Cardiac fibroblast (primary cell): ENCODE measurements at regions not wholly inside any gene's neighbourhood (a gene's known extent, or its start where the extent isn't known, plus 50 kb on each side); places are given as distances from the start of the nearest gene placed in this dataset.
A peak's percentile ranks its signal among the peaks of the same experiment; 100 is the strongest.

Experiments
- DNase-seq, 2 donors: peaks; one replicate each; pipeline versions ENCODE4 v3.0.0 to v3.0.0-alpha.2; 2010; ENCODE audit warnings: low read depth in 2 of 2
- H3K4me3 ChIP-seq, 2 donors: replicated peaks in 1 of 2; 1 replicate in 1 of 2; 2 replicates in 1 of 2; pipeline ENCODE4 v1.5.1; 2011; ENCODE audit warnings: low read depth in 2 of 2, low read length in 2 of 2, mild to moderate bottlenecking in 2 of 2, moderate library complexity in 1 of 2
- TF ChIP-seq, protein P1 (sequence below): IDR thresholded peaks from one replicate; pipeline ENCODE4 v1.5.1; 2011; ENCODE audit warnings: low read depth, mild to moderate bottlenecking, low read length, inconsistent platforms

DNA sequence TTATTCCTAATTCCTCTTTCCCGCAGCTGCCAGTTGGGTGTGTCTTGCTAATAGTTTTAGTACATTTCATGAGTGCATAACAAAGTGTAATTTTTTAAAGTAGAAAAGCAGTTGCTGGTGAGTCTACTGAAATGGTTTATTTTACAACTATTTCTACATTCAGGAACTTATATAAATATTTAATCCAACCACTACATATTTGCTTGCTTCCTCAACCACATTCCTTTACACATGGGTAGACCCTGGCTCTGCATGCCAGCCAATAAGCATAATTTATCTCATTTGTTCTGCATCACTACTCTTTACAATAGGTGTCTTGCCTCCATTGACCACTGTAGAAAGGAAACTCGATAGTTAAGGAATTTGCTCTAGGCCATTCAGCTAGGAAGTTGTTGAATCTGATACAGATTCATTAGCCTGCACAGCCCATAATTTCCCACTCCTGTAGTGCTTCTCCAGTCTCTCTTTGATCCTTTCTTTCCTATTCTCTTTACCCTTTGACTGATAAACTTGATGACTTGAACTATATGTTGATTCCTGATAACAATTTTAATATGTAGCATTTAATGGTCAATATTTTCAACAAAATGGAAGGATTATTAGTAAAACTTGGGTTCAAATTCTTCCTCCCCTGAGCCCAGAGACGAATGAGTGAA is 342.5 kb upstream of the ACTBL2 start:
- TF ChIP-seq, protein P1, sequence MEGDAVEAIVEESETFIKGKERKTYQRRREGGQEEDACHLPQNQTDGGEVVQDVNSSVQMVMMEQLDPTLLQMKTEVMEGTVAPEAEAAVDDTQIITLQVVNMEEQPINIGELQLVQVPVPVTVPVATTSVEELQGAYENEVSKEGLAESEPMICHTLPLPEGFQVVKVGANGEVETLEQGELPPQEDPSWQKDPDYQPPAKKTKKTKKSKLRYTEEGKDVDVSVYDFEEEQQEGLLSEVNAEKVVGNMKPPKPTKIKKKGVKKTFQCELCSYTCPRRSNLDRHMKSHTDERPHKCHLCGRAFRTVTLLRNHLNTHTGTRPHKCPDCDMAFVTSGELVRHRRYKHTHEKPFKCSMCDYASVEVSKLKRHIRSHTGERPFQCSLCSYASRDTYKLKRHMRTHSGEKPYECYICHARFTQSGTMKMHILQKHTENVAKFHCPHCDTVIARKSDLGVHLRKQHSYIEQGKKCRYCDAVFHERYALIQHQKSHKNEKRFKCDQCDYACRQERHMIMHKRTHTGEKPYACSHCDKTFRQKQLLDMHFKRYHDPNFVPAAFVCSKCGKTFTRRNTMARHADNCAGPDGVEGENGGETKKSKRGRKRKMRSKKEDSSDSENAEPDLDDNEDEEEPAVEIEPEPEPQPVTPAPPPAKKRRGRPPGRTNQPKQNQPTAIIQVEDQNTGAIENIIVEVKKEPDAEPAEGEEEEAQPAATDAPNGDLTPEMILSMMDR = no peak
- peak in 1 of 2 donors; percentile 76 for DNase-seq
- H3K4me3 ChIP-seq = no peak overlapping the region

DNA sequence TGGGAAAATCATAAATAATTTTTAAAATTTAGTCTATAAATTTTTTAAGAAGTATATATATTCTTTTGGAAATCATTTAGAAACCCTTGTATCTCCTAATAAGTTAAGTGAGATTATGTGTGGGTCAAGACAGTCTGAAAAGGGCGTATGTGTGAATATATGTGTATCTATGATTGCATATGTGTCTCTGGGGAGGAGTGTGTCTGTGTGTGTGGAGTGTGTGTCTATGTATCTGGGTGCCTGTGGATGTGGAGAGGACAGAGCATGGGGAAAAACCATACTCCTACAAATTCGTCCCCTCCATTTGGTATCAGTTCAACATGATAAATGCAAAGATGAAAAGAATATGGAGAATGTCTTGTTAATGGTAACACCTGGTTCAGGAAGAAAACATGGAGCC is 342.0 kb upstream of the ACTBL2 start:
- TF ChIP-seq, protein P1 = no peak
- DNase-seq = no peak
- no peak overlapping the region for H3K4me3 ChIP-seq

- no peak overlapping the region for H3K4me3 ChIP-seq
- DNase-seq = peak in 1 of 2 donors; percentile 87
- TF ChIP-seq, protein P1 = no peak
Observed at GRCh38 chr5:57824047-57824446, 341.4 kb upstream of the ACTBL2 start.

GRCh38 chr5:57822651-57823050 is 340.0 kb upstream of the ACTBL2 start:
- DNase-seq = no peak
- TF ChIP-seq, protein P1 = no peak
- H3K4me3 ChIP-seq = no peak overlapping the region

DNA sequence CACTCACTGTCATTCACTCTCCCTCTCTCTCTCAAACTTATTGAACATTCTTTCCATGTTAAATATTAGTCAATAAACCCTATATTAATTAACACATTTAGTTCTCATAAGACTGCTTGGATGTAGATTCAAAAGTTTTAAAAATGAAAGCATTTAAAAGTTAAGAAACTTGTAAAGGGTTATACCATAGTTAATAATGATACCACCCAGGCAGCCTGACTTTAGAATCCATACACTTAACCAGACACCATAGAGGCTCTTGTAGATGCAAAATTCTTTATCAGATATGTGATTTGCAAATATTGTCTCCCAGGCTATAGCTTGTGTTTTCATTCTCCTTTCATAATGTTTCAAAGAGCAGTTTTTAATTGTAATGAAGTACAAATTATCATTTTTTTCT is 335.8 kb upstream of the ACTBL2 start:
- H3K4me3 ChIP-seq = no peak overlapping the region
- TF ChIP-seq, protein P1 = no peak
- no peak for DNase-seq

GRCh38 chr5:57817924-57818323 is 335.3 kb upstream of the ACTBL2 start:
- TF ChIP-seq, protein P1 = no peak
- DNase-seq = peak in 1 of 2 donors; percentile 54

DNA sequence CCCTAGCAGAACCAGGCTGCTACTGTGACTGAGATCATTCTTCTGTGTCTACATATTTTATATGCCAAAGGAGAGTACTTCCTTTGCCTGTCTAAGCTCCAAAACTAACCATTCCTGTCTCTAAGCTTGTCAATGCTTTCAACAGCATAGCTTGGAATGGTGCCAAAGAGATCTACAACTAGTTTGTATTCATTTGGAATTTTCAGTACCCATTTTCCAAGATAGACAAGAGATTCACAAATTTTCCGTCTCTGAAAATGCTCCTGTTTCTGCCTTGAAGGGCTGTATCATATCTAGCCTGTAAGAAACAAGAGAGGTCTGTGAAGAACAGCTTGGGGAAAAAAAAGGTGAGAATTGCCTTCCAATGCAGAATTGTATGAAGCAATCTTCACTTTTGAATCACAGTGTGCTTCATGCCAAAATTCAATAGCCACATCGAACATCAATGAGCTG is 334.4 kb upstream of the ACTBL2 start:
- no peak overlapping the region for H3K4me3 ChIP-seq
- DNase-seq = peak; percentile 45 to 49

More at GRCh38 chr5:57817924-57818323, 335.3 kb upstream of the ACTBL2 start:
- H3K4me3 ChIP-seq = no peak overlapping the region

More for the DNA sequence above, 334.4 kb upstream of the ACTBL2 start:
- TF ChIP-seq, protein P1 = no peak
